ENCODE measurements at regions not wholly inside any gene's neighbourhood (a gene's known extent, or its start where the extent isn't known, plus 50 kb on each side); places are given as distances from the start of the nearest gene placed in this dataset.

- CTCF ChIA-PET = no interaction called here
- H3K9me3 Mint-ChIP-seq (ENCODE audit: low read depth, unreplicated experiment) = peaks cover 6% of the 10 kb centered on the region
- no TSS peak for BruUV-seq (replicated peaks)
- no peak overlapping the region for H3K27ac Mint-ChIP-seq (ENCODE audit: unreplicated experiment)
- H3K4me3 Mint-ChIP-seq (ENCODE audit: low read depth, unreplicated experiment) = no peak overlapping the region
- intact Hi-C loops (cut with micrococcal nuclease; ENCODE audit: unreplicated experiment) = no loop called here
- no peak for DNase-seq
- TF ChIP-seq, protein P1, sequence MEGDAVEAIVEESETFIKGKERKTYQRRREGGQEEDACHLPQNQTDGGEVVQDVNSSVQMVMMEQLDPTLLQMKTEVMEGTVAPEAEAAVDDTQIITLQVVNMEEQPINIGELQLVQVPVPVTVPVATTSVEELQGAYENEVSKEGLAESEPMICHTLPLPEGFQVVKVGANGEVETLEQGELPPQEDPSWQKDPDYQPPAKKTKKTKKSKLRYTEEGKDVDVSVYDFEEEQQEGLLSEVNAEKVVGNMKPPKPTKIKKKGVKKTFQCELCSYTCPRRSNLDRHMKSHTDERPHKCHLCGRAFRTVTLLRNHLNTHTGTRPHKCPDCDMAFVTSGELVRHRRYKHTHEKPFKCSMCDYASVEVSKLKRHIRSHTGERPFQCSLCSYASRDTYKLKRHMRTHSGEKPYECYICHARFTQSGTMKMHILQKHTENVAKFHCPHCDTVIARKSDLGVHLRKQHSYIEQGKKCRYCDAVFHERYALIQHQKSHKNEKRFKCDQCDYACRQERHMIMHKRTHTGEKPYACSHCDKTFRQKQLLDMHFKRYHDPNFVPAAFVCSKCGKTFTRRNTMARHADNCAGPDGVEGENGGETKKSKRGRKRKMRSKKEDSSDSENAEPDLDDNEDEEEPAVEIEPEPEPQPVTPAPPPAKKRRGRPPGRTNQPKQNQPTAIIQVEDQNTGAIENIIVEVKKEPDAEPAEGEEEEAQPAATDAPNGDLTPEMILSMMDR (IDR thresholded peaks at IDR 0.05; ENCODE audit: unreplicated experiment) = no peak
- H3K27me3 Mint-ChIP-seq (ENCODE audit: unreplicated experiment) = peaks cover 14% of the 10 kb centered on the region
- no peaks in the 10 kb centered on the region for H3K36me3 Mint-ChIP-seq (ENCODE audit: insufficient read depth, unreplicated experiment)
- H3K4me1 Mint-ChIP-seq (ENCODE audit: low read depth, unreplicated experiment) = no peaks in the 10 kb centered on the region
These were observed 215.2 kb upstream of the THSD7B start for GRCh38 chr2:136550181-136550580.

- no peak overlapping the region for H3K27ac Mint-ChIP-seq (ENCODE audit: unreplicated experiment)
- no peaks in the 10 kb centered on the region for H3K36me3 Mint-ChIP-seq (ENCODE audit: insufficient read depth, unreplicated experiment)
- CTCF ChIA-PET = no interaction called here
- no TSS peak for BruUV-seq (replicated peaks)
- no peaks in the 10 kb centered on the region for H3K27me3 Mint-ChIP-seq (ENCODE audit: unreplicated experiment)
- intact Hi-C loops (cut with micrococcal nuclease; ENCODE audit: unreplicated experiment) = no loop called here
- TF ChIP-seq, protein P1 (IDR thresholded peaks at IDR 0.05; ENCODE audit: unreplicated experiment) = no peak
- DNase-seq = no peak
- no peaks in the 10 kb centered on the region for H3K4me1 Mint-ChIP-seq (ENCODE audit: low read depth, unreplicated experiment)
- H3K9me3 Mint-ChIP-seq (ENCODE audit: low read depth, unreplicated experiment) = peaks cover 3% of the 10 kb centered on the region
- no peak overlapping the region for H3K4me3 Mint-ChIP-seq (ENCODE audit: low read depth, unreplicated experiment)
These were observed 226.0 kb upstream of the THSD7B start for GRCh38 chr2:136539355-136539754.

GRCh38 chr2:136538489-136538888 is 226.9 kb upstream of the THSD7B start:
- H3K36me3 Mint-ChIP-seq (ENCODE audit: insufficient read depth, unreplicated experiment) = no peaks in the 10 kb centered on the region

GRCh38 chr2:136534811-136535210 is 230.5 kb upstream of the THSD7B start:
- Mint-ChIP-seq H3K27ac (ENCODE audit: unreplicated experiment) (no peak overlapping the region), H3K27me3 (ENCODE audit: unreplicated experiment) (no peaks in the 10 kb centered on the region), H3K4me3 (ENCODE audit: low read depth, unreplicated experiment) (no peak overlapping the region), H3K36me3 (ENCODE audit: insufficient read depth, unreplicated experiment) (no peaks in the 10 kb centered on the region), H3K4me1 (ENCODE audit: low read depth, unreplicated experiment) (no peaks in the 10 kb centered on the region), H3K9me3 (ENCODE audit: low read depth, unreplicated experiment) (peaks cover 6% of the 10 kb centered on the region)
- DNase-seq = no peak
- no TSS peak for BruUV-seq (replicated peaks)
- TF ChIP-seq, protein P1 (IDR thresholded peaks at IDR 0.05; ENCODE audit: unreplicated experiment) = no peak
- intact Hi-C loops (cut with micrococcal nuclease; ENCODE audit: unreplicated experiment) = no loop called here
- CTCF ChIA-PET = no interaction called here

More at GRCh38 chr2:136538489-136538888, 226.9 kb upstream of the THSD7B start:
- Mint-ChIP-seq H3K9me3 (ENCODE audit: low read depth, unreplicated experiment) (peaks cover 3% of the 10 kb centered on the region), H3K4me3 (ENCODE audit: low read depth, unreplicated experiment) (no peak overlapping the region), H3K4me1 (ENCODE audit: low read depth, unreplicated experiment) (no peaks in the 10 kb centered on the region), H3K27me3 (ENCODE audit: unreplicated experiment) (no peaks in the 10 kb centered on the region), H3K27ac (ENCODE audit: unreplicated experiment) (no peak overlapping the region)
- DNase-seq = no peak
- TF ChIP-seq, protein P1 (IDR thresholded peaks at IDR 0.05; ENCODE audit: unreplicated experiment) = no peak
- intact Hi-C loops (cut with micrococcal nuclease; ENCODE audit: unreplicated experiment) = no loop called here
- CTCF ChIA-PET = no interaction called here
- BruUV-seq (replicated peaks) = no TSS peak
